ENCODE measurements at regions not wholly inside any gene's neighbourhood (a gene's known extent, or its start where the extent isn't known, plus 50 kb on each side); places are given as distances from the start of the nearest gene placed in this dataset.
"Not testable (repeated sequence)": the region's sequence is repeated elsewhere in the genome, so short reads cannot be mapped to it uniquely, and the experiment has no call there.

GRCh38 chr15:30499233-30499632 is 52.6 kb upstream of the GOLGA8Q start:
- H3K4me1 Mint-ChIP-seq; H3K27me3 ChIP-seq (ENCODE audit: control insufficient read depth, insufficient read depth, low read length); H3K36me3 Mint-ChIP-seq; intact Hi-C loops (cut with micrococcal nuclease); H3K4me3 ChIP-seq (ENCODE audit: low read length); H3K36me3 ChIP-seq (ENCODE audit: control insufficient read depth, insufficient read depth, low read length); H3K4me1 ChIP-seq (ENCODE audit: control insufficient read depth, insufficient read depth, low read length); H3K9me3 Mint-ChIP-seq; DNase-seq; H3K27ac ChIP-seq (ENCODE audit: low read length); H3K9me3 ChIP-seq (ENCODE audit: control insufficient read depth, insufficient read depth, low read length); H3K4me3 Mint-ChIP-seq; ATAC-seq; H3K27me3 Mint-ChIP-seq (ENCODE audit: low read depth in 2 of 2); H3K27ac Mint-ChIP-seq: not testable (repeated sequence)
- WGBS (ENCODE audit: insufficient coverage), result no CpG with 5 or more reads among the region's 7 CpGs

GRCh38 chr15:30500511-30500910 is 51.3 kb upstream of the GOLGA8Q start:
- H3K27ac Mint-ChIP-seq; intact Hi-C loops (cut with micrococcal nuclease); H3K36me3 Mint-ChIP-seq; H3K9me3 ChIP-seq (ENCODE audit: control insufficient read depth, insufficient read depth, low read length); H3K27me3 Mint-ChIP-seq (ENCODE audit: low read depth in 2 of 2); ATAC-seq; H3K4me3 Mint-ChIP-seq; H3K9me3 Mint-ChIP-seq; H3K27me3 ChIP-seq (ENCODE audit: control insufficient read depth, insufficient read depth, low read length); H3K4me1 ChIP-seq (ENCODE audit: control insufficient read depth, insufficient read depth, low read length); H3K27ac ChIP-seq (ENCODE audit: low read length); H3K4me3 ChIP-seq (ENCODE audit: low read length); H3K36me3 ChIP-seq (ENCODE audit: control insufficient read depth, insufficient read depth, low read length); H3K4me1 Mint-ChIP-seq; DNase-seq: not testable (repeated sequence)
- WGBS (ENCODE audit: insufficient coverage), result 100% methylated on average over 1 of the region's 2 CpGs

Measured in natural killer cell (primary cell).